NCI-H2029 (cell line): ENCODE measurements at regions not wholly inside any gene's neighbourhood (a gene's known extent, or its start where the extent isn't known, plus 50 kb on each side); places are given as distances from the start of the nearest gene placed in this dataset.
"Not testable (repeated sequence)": the region's sequence is repeated elsewhere in the genome, so short reads cannot be mapped to it uniquely, and the experiment has no call there.

ENCODE experiments used
- DNase-seq: peaks from one replicate; lab custom pipeline; 2025; lab: John Stamatoyannopoulos, UW

GRCh38 chr12:113573148-113573547 is 101.5 kb upstream of the LHX5 start:
- no peak for DNase-seq

GRCh38 chr12:113571713-113572112 is 100.0 kb upstream of the LHX5 start:
- DNase-seq, result no peak

GRCh38 chr12:113569806-113570205 is 98.1 kb upstream of the LHX5 start:
- no peak for DNase-seq

- DNase-seq, result no peak
These were observed 96.3 kb upstream of the LHX5 start for GRCh38 chr12:113568021-113568420.

- no peak for DNase-seq
These were observed 93.7 kb upstream of the LHX5 start for GRCh38 chr12:113565368-113565767.

GRCh38 chr12:113561068-113561780 is 89.6 kb upstream of the LHX5 start:
- no peak for DNase-seq

- no peak for DNase-seq
These were observed 87.8 kb upstream of the LHX5 start for GRCh38 chr12:113559466-113559865.

- DNase-seq, result no peak
These were observed 83.6 kb upstream of the LHX5 start for GRCh38 chr12:113555226-113555625.

- DNase-seq, result no peak
These were observed 81.1 kb upstream of the LHX5 start for GRCh38 chr12:113552760-113553159.

- no peak for DNase-seq
These were observed 79.9 kb upstream of the LHX5 start for GRCh38 chr12:113551563-113551962.

GRCh38 chr12:113548467-113548866 is 76.8 kb upstream of the LHX5 start:
- no peak for DNase-seq

GRCh38 chr12:113546916-113547863 is 75.5 kb upstream of the LHX5 start:
- DNase-seq, result no peak

GRCh38 chr12:113537751-113538087 is 66.0 kb upstream of the LHX5 start:
- no peak for DNase-seq

GRCh38 chr12:113537046-113537750 is 65.5 kb upstream of the LHX5 start:
- DNase-seq, result no peak

- DNase-seq, result no peak
These were observed 63.4 kb upstream of the LHX5 start for GRCh38 chr12:113535100-113535499.

GRCh38 chr12:113534555-113534954 is 62.9 kb upstream of the LHX5 start:
- no peak for DNase-seq

- no peak for DNase-seq
These were observed 62.2 kb upstream of the LHX5 start for GRCh38 chr12:113533842-113534375.

- no peak for DNase-seq
These were observed 60.6 kb upstream of the LHX5 start for GRCh38 chr12:113532292-113532691.

GRCh38 chr12:113531073-113531472 is 59.4 kb upstream of the LHX5 start:
- not testable (repeated sequence) for DNase-seq

GRCh38 chr12:113528606-113529293 is 57.1 kb upstream of the LHX5 start:
- DNase-seq, result no peak

- no peak for DNase-seq
These were observed 53.4 kb upstream of the LHX5 start for GRCh38 chr12:113525066-113525465.

- no peak for DNase-seq
These were observed 52.8 kb upstream of the LHX5 start for GRCh38 chr12:113524495-113524894.
